ENCODE measurements at regions not wholly inside any gene's neighbourhood (a gene's known extent, or its start where the extent isn't known, plus 50 kb on each side); places are given as distances from the start of the nearest gene placed in this dataset.

- no peaks in the 10 kb centered on the region for H3K9me3 ChIP-seq (ENCODE audit: low read length)
- DNase-seq, result no peak
- H3K4me1 ChIP-seq (ENCODE audit: low read length), result no peaks in the 10 kb centered on the region
- H3K79me2 ChIP-seq (ENCODE audit: low read length), result no peaks in the 10 kb centered on the region
- no peaks in the 10 kb centered on the region for H3K9me2 ChIP-seq (replicated peaks; ENCODE audit: insufficient read depth, low read length)
- H3K27me3 ChIP-seq (ENCODE audit: low read length), result no peaks in the 10 kb centered on the region
- H2AFZ ChIP-seq (ENCODE audit: low read length), result no peak overlapping the region
- H3K9ac ChIP-seq (ENCODE audit: low read length), result no peak overlapping the region
- H4K20me1 ChIP-seq (ENCODE audit: insufficient read depth, low read depth, low read length), result no peaks in the 10 kb centered on the region
- no peak overlapping the region for H3K4me2 ChIP-seq (ENCODE audit: low read depth, low read length, poor library complexity, severe bottlenecking)
- no peak overlapping the region for H3K27ac ChIP-seq (ENCODE audit: low read length)
- H3K4me3 ChIP-seq (ENCODE audit: low read length), result no peak overlapping the region
- H3K36me3 ChIP-seq (ENCODE audit: insufficient read depth, low read length), result no peaks in the 10 kb centered on the region
Observed at GRCh38 chr7:354597-355470, 64.9 kb downstream of the FOXL3 start.

DNA sequence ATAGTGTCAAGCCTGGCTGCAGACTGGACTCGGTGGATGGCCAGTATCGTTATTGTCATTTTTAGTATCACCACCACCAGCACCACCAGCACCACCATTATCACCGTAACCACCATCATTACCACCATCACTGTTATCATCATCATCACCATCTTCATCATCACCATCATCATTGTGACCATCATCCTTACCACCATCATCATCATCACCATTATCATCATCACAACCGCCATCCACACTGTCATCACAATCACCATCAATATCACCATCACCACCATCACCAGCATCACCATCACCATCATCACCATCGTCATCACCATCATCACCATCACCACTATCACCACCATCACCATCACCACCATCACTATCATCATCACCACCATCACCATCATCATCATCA is 65.6 kb downstream of the FOXL3 start:
- H2AFZ ChIP-seq (ENCODE audit: low read length), result no peak overlapping the region

GRCh38 chr7:356087-356486 is 66.1 kb downstream of the FOXL3 start:
- Histone ChIP-seq H3K9ac (ENCODE audit: low read length) (no peak overlapping the region), H3K79me2 (ENCODE audit: low read length) (no peaks in the 10 kb centered on the region), H3K27ac (ENCODE audit: low read length) (no peak overlapping the region), H3K4me1 (ENCODE audit: low read length) (no peaks in the 10 kb centered on the region), H4K20me1 (ENCODE audit: insufficient read depth, low read depth, low read length) (no peaks in the 10 kb centered on the region), H3K36me3 (ENCODE audit: insufficient read depth, low read length) (no peaks in the 10 kb centered on the region), H3K4me2 (ENCODE audit: low read depth, low read length, poor library complexity, severe bottlenecking) (no peak overlapping the region), H3K4me3 (ENCODE audit: low read length) (no peak overlapping the region), H3K27me3 (ENCODE audit: low read length) (no peaks in the 10 kb centered on the region), H2AFZ (ENCODE audit: low read length) (no peak overlapping the region), H3K9me2 (replicated peaks; ENCODE audit: insufficient read depth, low read length) (no peaks in the 10 kb centered on the region), H3K9me3 (ENCODE audit: low read length) (no peaks in the 10 kb centered on the region)
- DNase-seq, result no peak

More for the DNA sequence above, 65.6 kb downstream of the FOXL3 start:
- H3K79me2 ChIP-seq (ENCODE audit: low read length), result no peaks in the 10 kb centered on the region
- H3K4me2 ChIP-seq (ENCODE audit: low read depth, low read length, poor library complexity, severe bottlenecking), result no peak overlapping the region
- H4K20me1 ChIP-seq (ENCODE audit: insufficient read depth, low read depth, low read length), result no peaks in the 10 kb centered on the region
- no peaks in the 10 kb centered on the region for H3K27me3 ChIP-seq (ENCODE audit: low read length)
- H3K27ac ChIP-seq (ENCODE audit: low read length), result no peak overlapping the region
- no peaks in the 10 kb centered on the region for H3K4me1 ChIP-seq (ENCODE audit: low read length)
- H3K9me2 ChIP-seq (replicated peaks; ENCODE audit: insufficient read depth, low read length), result no peaks in the 10 kb centered on the region
- H3K9me3 ChIP-seq (ENCODE audit: low read length), result no peaks in the 10 kb centered on the region
- H3K36me3 ChIP-seq (ENCODE audit: insufficient read depth, low read length), result no peaks in the 10 kb centered on the region
- H3K4me3 ChIP-seq (ENCODE audit: low read length), result no peak overlapping the region
- H3K9ac ChIP-seq (ENCODE audit: low read length), result no peak overlapping the region
- no peak for DNase-seq

- DNase-seq, result no peak
- Histone ChIP-seq H3K4me3 (ENCODE audit: low read length) (no peak overlapping the region), H4K20me1 (ENCODE audit: insufficient read depth, low read depth, low read length) (no peaks in the 10 kb centered on the region), H3K9me3 (ENCODE audit: low read length) (no peaks in the 10 kb centered on the region), H3K27ac (ENCODE audit: low read length) (no peak overlapping the region), H3K27me3 (ENCODE audit: low read length) (no peaks in the 10 kb centered on the region), H3K4me1 (ENCODE audit: low read length) (no peaks in the 10 kb centered on the region), H3K9ac (ENCODE audit: low read length) (no peak overlapping the region), H3K36me3 (ENCODE audit: insufficient read depth, low read length) (no peaks in the 10 kb centered on the region), H3K9me2 (replicated peaks; ENCODE audit: insufficient read depth, low read length) (no peaks in the 10 kb centered on the region), H2AFZ (ENCODE audit: low read length) (no peak overlapping the region), H3K79me2 (ENCODE audit: low read length) (no peaks in the 10 kb centered on the region), H3K4me2 (ENCODE audit: low read depth, low read length, poor library complexity, severe bottlenecking) (no peak overlapping the region)
Observed at GRCh38 chr7:356691-357462, 66.9 kb downstream of the FOXL3 start.

GRCh38 chr7:357531-358209 is 67.7 kb downstream of the FOXL3 start:
- Histone ChIP-seq H3K9me2 (replicated peaks; ENCODE audit: insufficient read depth, low read length) (no peaks in the 10 kb centered on the region), H3K4me2 (ENCODE audit: low read depth, low read length, poor library complexity, severe bottlenecking) (no peak overlapping the region), H3K27me3 (ENCODE audit: low read length) (no peaks in the 10 kb centered on the region), H3K27ac (ENCODE audit: low read length) (no peak overlapping the region), H2AFZ (ENCODE audit: low read length) (no peak overlapping the region), H3K4me1 (ENCODE audit: low read length) (no peaks in the 10 kb centered on the region), H3K9me3 (ENCODE audit: low read length) (no peaks in the 10 kb centered on the region), H3K9ac (ENCODE audit: low read length) (no peak overlapping the region), H3K4me3 (ENCODE audit: low read length) (no peak overlapping the region), H3K79me2 (ENCODE audit: low read length) (no peaks in the 10 kb centered on the region), H3K36me3 (ENCODE audit: insufficient read depth, low read length) (no peaks in the 10 kb centered on the region), H4K20me1 (ENCODE audit: insufficient read depth, low read depth, low read length) (no peaks in the 10 kb centered on the region)
- DNase-seq, result no peak

GRCh38 chr7:358352-358751 is 68.4 kb downstream of the FOXL3 start:
- no peak overlapping the region for H2AFZ ChIP-seq (ENCODE audit: low read length)
- no peak for DNase-seq
- H3K79me2 ChIP-seq (ENCODE audit: low read length), result no peaks in the 10 kb centered on the region
- no peak overlapping the region for H3K9ac ChIP-seq (ENCODE audit: low read length)
- H3K9me2 ChIP-seq (replicated peaks; ENCODE audit: insufficient read depth, low read length), result no peaks in the 10 kb centered on the region
- no peaks in the 10 kb centered on the region for H3K36me3 ChIP-seq (ENCODE audit: insufficient read depth, low read length)
- H4K20me1 ChIP-seq (ENCODE audit: insufficient read depth, low read depth, low read length), result no peaks in the 10 kb centered on the region
- no peak overlapping the region for H3K4me2 ChIP-seq (ENCODE audit: low read depth, low read length, poor library complexity, severe bottlenecking)
- peaks cover 3% of the 10 kb centered on the region for H3K4me1 ChIP-seq (ENCODE audit: low read length)
- H3K27ac ChIP-seq (ENCODE audit: low read length), result no peak overlapping the region
- no peak overlapping the region for H3K4me3 ChIP-seq (ENCODE audit: low read length)
- H3K9me3 ChIP-seq (ENCODE audit: low read length), result no peaks in the 10 kb centered on the region
- H3K27me3 ChIP-seq (ENCODE audit: low read length), result no peaks in the 10 kb centered on the region

DNA sequence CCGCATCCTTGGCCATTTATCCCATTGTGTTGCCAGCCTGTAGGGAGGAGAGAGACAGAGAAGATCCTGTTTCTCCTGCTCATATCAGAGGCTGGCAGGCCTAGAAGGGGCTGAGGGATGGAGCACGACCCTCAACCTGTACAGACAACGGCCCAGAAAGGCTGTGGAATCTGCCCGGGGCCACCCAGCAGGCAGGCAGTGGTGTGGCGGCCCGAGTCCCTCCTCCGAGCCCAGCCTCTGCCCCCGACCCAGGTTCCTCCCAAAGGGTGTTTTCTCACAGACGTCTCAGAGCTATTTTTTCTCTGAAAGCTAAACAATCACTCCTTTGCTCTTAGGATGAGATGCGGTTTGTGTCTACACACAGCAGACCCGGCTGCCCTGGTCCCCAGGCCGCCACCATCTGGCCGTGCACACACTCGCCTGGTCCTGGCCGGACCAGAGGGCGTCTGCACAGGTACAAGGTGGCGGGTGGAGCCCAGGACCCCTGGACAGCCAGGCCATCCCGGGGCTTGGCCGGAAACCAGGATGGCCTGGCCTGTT is 69.3 kb downstream of the FOXL3 start:
- no peaks in the 10 kb centered on the region for H3K9me3 ChIP-seq (ENCODE audit: low read length)
- H3K79me2 ChIP-seq (ENCODE audit: low read length), result no peaks in the 10 kb centered on the region
- H3K4me1 ChIP-seq (ENCODE audit: low read length), result peaks cover 6% of the 10 kb centered on the region
- H3K9me2 ChIP-seq (replicated peaks; ENCODE audit: insufficient read depth, low read length), result no peaks in the 10 kb centered on the region
- no peak overlapping the region for H3K4me2 ChIP-seq (ENCODE audit: low read depth, low read length, poor library complexity, severe bottlenecking)
- H3K9ac ChIP-seq (ENCODE audit: low read length), result no peak overlapping the region
- H3K36me3 ChIP-seq (ENCODE audit: insufficient read depth, low read length), result no peaks in the 10 kb centered on the region
- DNase-seq, result no peak
- no peaks in the 10 kb centered on the region for H4K20me1 ChIP-seq (ENCODE audit: insufficient read depth, low read depth, low read length)
- no peak overlapping the region for H2AFZ ChIP-seq (ENCODE audit: low read length)
- no peaks in the 10 kb centered on the region for H3K27me3 ChIP-seq (ENCODE audit: low read length)
- no peak overlapping the region for H3K27ac ChIP-seq (ENCODE audit: low read length)
- H3K4me3 ChIP-seq (ENCODE audit: low read length), result no peak overlapping the region
